ENCODE measurements at regions not wholly inside any gene's neighbourhood (a gene's known extent, or its start where the extent isn't known, plus 50 kb on each side); places are given as distances from the start of the nearest gene placed in this dataset.

- no peak for TF ChIP-seq EZH2 (IDR thresholded peaks at IDR 0.05; ENCODE audit: borderline replicate concordance, control insufficient read depth, low read depth, low read length)
These were observed 261.4 kb upstream of the POU2AF2 start (continued) for GRCh38 chr11:110984147-110984546.

GRCh38 chr11:110982214-110982613 is 263.3 kb upstream of the POU2AF2 start:
- H3K4me2 ChIP-seq (ENCODE audit: control insufficient read depth, insufficient read depth) = no peak overlapping the region
- H2AFZ ChIP-seq (ENCODE audit: control insufficient read depth, low read depth, low read length) = no peak overlapping the region
- WGBS (ENCODE audit: insufficient coverage, insufficient replicate concordance, low lambda C conversion rate, missing lambda C conversion rate) = 13% methylated on average over 2 of the region's 2 CpGs
- in situ Hi-C loops (cut with MboI) (no loop called here), intact Hi-C loops (cut with micrococcal nuclease; ENCODE audit: unreplicated experiment) (no loop called here)
- H3K9me3 ChIP-seq (replicated peaks; ENCODE audit: control insufficient read depth, insufficient read depth, low read length) = no peaks in the 10 kb centered on the region; the same call in 2 of the 3 replicates
- POLR2A ChIA-PET = no interaction called here
- H3K27me3 ChIP-seq (replicated peaks in 1 of 2; ENCODE audit: control insufficient read depth in 2 of 2, insufficient read depth in 2 of 2, low read length in 1 of 2) = no peaks in the 10 kb centered on the region; a peak in 1 of 4 replicates
- no peaks in the 10 kb centered on the region for H3K4me1 ChIP-seq (ENCODE audit: control insufficient read depth, insufficient read depth, low read length)
- SMC1A ChIA-PET (ENCODE audit: uncharacterized antibody, unreplicated experiment) = interaction anchor here (1.6 kb wide), 1 partner anchor 12 kb away, joined by 3 read pairs; no protein-coding TSS in a partner anchor
- CTCF ChIA-PET = no interaction called here
- RAD21 ChIA-PET (ENCODE audit: unreplicated experiment) = no interaction called here
- DNase-seq (ENCODE audit: low read depth, low spot score) = no peak
- ATAC-seq = no peak
- BruUV-seq (replicated peaks) = no TSS peak
- TF ChIP-seq IRF5 (IDR thresholded peaks at IDR 0.05; ENCODE audit: borderline replicate concordance) (no peak), TCF7 (IDR thresholded peaks at IDR 0.05; ENCODE audit: borderline replicate concordance) (no peak), IRF4 (IDR thresholded peaks at IDR 0.05; ENCODE audit: low read depth, low read length) (no peak), MTA2 (IDR thresholded peaks at IDR 0.05; ENCODE audit: low read depth) (no peak), MEF2B (IDR thresholded peaks at IDR 0.05; ENCODE audit: partially characterized antibody, poor library complexity, severe bottlenecking) (no peak), IKZF2 (IDR thresholded peaks at IDR 0.05) (no peak)
- H3K4me3 ChIP-seq = no peak overlapping the region
- no peak for FAIRE-seq
- no peak overlapping the region for H3K9ac ChIP-seq (ENCODE audit: control insufficient read depth, insufficient read depth, low read length)
- H3K36me3 ChIP-seq (ENCODE audit: control insufficient read depth in 2 of 2, insufficient read depth in 2 of 2, low read length in 1 of 2) = no peaks in the 10 kb centered on the region
- H4K20me1 ChIP-seq (ENCODE audit: control insufficient read depth, insufficient read depth) = no peaks in the 10 kb centered on the region
- no peaks in the 10 kb centered on the region for H3K79me2 ChIP-seq (ENCODE audit: control insufficient read depth, insufficient read depth, low read length)
- H3K27ac ChIP-seq (ENCODE audit: control insufficient read depth, insufficient read depth) = no peak overlapping the region

Measured in GM12878 (cell line).